ENCODE measurements at regions not wholly inside any gene's neighbourhood (a gene's known extent, or its start where the extent isn't known, plus 50 kb on each side); places are given as distances from the start of the nearest gene placed in this dataset.

DNA sequence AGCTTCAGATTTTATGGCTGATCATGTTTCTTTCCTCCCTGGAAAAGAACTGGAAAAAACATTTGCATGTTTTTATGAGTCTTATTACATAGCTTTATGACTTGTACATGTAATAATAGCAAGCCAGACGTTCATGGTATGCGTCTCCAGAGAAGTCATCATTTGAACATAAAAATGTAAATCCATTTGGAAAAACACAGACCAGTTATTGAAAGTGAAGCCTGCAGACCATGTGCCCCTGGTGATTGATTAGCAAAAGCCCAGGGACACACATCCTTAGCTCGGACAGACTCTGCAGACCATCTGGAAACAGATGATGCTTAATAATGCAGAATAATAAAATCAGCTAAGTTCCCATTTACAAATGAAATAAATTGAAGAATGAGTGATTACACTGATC is 283.1 kb downstream of the TDRD15 start:
- TF ChIP-seq, protein P1, sequence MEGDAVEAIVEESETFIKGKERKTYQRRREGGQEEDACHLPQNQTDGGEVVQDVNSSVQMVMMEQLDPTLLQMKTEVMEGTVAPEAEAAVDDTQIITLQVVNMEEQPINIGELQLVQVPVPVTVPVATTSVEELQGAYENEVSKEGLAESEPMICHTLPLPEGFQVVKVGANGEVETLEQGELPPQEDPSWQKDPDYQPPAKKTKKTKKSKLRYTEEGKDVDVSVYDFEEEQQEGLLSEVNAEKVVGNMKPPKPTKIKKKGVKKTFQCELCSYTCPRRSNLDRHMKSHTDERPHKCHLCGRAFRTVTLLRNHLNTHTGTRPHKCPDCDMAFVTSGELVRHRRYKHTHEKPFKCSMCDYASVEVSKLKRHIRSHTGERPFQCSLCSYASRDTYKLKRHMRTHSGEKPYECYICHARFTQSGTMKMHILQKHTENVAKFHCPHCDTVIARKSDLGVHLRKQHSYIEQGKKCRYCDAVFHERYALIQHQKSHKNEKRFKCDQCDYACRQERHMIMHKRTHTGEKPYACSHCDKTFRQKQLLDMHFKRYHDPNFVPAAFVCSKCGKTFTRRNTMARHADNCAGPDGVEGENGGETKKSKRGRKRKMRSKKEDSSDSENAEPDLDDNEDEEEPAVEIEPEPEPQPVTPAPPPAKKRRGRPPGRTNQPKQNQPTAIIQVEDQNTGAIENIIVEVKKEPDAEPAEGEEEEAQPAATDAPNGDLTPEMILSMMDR (IDR thresholded peaks at IDR 0.05; ENCODE audit: low read depth, low read length, poor library complexity, severe bottlenecking): no peak
- TF ChIP-seq EZH2phosphoT487 (IDR thresholded peaks at IDR 0.05; ENCODE audit: borderline replicate concordance, low read length): no peak
